B cell (primary cell): ENCODE measurements at regions not wholly inside any gene's neighbourhood (a gene's known extent, or its start where the extent isn't known, plus 50 kb on each side); places are given as distances from the start of the nearest gene placed in this dataset.

ENCODE experiments used
- EZH2 ChIP-seq: IDR thresholded peaks from 2 replicates; pipeline ENCODE4 v1.6.1; 2012; ENCODE audit warnings: borderline replicate concordance, low read depth, mild to moderate bottlenecking, moderate library complexity, low read length; ENCODE audit not compliant: insufficient read depth, poor library complexity, severe bottlenecking
- TF ChIP-seq, protein P1 (sequence below): fragments of 200-600 bp; IDR thresholded peaks from one replicate; pipeline ENCODE4 v1.8.0; 2022; ENCODE audit warnings: antibody characterized with exemption, mild to moderate bottlenecking

DNA sequence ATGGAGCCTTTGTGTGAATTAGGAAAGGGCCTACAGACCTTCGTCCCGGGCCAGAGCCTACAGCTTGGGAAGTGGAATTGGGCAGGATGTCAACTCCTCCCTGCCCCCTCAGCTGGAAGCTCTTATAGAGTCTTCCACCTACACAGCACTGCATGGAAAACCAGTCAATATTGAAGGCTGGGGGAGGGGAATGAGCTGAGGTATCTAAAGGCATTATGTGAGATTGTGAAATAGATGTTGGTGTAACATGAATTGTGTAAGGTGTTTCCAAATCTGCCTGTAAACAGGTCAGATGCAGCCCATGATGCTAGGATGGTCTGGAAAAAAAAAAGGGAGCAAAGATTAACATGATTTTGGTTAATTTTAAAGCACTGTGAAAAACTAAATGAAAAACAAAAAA is 433.5 kb upstream of the POU3F3 start:
- TF ChIP-seq, protein P1, sequence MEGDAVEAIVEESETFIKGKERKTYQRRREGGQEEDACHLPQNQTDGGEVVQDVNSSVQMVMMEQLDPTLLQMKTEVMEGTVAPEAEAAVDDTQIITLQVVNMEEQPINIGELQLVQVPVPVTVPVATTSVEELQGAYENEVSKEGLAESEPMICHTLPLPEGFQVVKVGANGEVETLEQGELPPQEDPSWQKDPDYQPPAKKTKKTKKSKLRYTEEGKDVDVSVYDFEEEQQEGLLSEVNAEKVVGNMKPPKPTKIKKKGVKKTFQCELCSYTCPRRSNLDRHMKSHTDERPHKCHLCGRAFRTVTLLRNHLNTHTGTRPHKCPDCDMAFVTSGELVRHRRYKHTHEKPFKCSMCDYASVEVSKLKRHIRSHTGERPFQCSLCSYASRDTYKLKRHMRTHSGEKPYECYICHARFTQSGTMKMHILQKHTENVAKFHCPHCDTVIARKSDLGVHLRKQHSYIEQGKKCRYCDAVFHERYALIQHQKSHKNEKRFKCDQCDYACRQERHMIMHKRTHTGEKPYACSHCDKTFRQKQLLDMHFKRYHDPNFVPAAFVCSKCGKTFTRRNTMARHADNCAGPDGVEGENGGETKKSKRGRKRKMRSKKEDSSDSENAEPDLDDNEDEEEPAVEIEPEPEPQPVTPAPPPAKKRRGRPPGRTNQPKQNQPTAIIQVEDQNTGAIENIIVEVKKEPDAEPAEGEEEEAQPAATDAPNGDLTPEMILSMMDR = no peak
- TF ChIP-seq EZH2 = no peak
